ENCODE measurements at regions not wholly inside any gene's neighbourhood (a gene's known extent, or its start where the extent isn't known, plus 50 kb on each side); places are given as distances from the start of the nearest gene placed in this dataset.
"Not testable (repeated sequence)": the region's sequence is repeated elsewhere in the genome, so short reads cannot be mapped to it uniquely, and the experiment has no call there.

GRCh38 chr1:199789141-199789540 is 238.4 kb upstream of the NR5A2 start:
- no peak for DNase-seq

GRCh38 chr1:199791495-199791894 is 236.0 kb upstream of the NR5A2 start:
- DNase-seq, result no peak

GRCh38 chr1:199792874-199793273 is 234.6 kb upstream of the NR5A2 start:
- no peak for DNase-seq

- DNase-seq, result no peak
Observed at GRCh38 chr1:199794105-199794863, 233.2 kb upstream of the NR5A2 start.

GRCh38 chr1:199799116-199799515 is 228.4 kb upstream of the NR5A2 start:
- DNase-seq, result no peak

- DNase-seq, result no peak
Observed at GRCh38 chr1:199804526-199804925, 223.0 kb upstream of the NR5A2 start.

GRCh38 chr1:199808110-199808870 is 219.2 kb upstream of the NR5A2 start:
- DNase-seq, result no peak

GRCh38 chr1:199809311-199809710 is 218.2 kb upstream of the NR5A2 start:
- DNase-seq, result no peak

- no peak for DNase-seq
Observed at GRCh38 chr1:199811163-199811562, 216.3 kb upstream of the NR5A2 start.

GRCh38 chr1:199813198-199813597 is 214.3 kb upstream of the NR5A2 start:
- DNase-seq, result no peak

- DNase-seq, result no peak
Observed at GRCh38 chr1:199815947-199816346, 211.6 kb upstream of the NR5A2 start.

- no peak for DNase-seq
Observed at GRCh38 chr1:199817266-199817665, 210.2 kb upstream of the NR5A2 start.

GRCh38 chr1:199821029-199821779 is 206.3 kb upstream of the NR5A2 start:
- no peak for DNase-seq

GRCh38 chr1:199832451-199832850 is 195.1 kb upstream of the NR5A2 start:
- DNase-seq, result no peak

GRCh38 chr1:199834711-199835110 is 192.8 kb upstream of the NR5A2 start:
- no peak for DNase-seq

- no peak for DNase-seq
Observed at GRCh38 chr1:199836430-199836829, 191.1 kb upstream of the NR5A2 start.

- no peak for DNase-seq
Observed at GRCh38 chr1:199837321-199837720, 190.2 kb upstream of the NR5A2 start.

- DNase-seq, result not testable (repeated sequence)
Observed at GRCh38 chr1:199839608-199840007, 187.9 kb upstream of the NR5A2 start.

GRCh38 chr1:199843096-199843495 is 184.4 kb upstream of the NR5A2 start:
- not testable (repeated sequence) for DNase-seq

- DNase-seq, result no peak
Observed at GRCh38 chr1:199843861-199844260, 183.6 kb upstream of the NR5A2 start.

GRCh38 chr1:199847021-199847420 is 180.5 kb upstream of the NR5A2 start:
- no peak for DNase-seq

- no peak for DNase-seq
Observed at GRCh38 chr1:199851439-199852140, 175.9 kb upstream of the NR5A2 start.
